ENCODE measurements at regions not wholly inside any gene's neighbourhood (a gene's known extent, or its start where the extent isn't known, plus 50 kb on each side); places are given as distances from the start of the nearest gene placed in this dataset.
"Not testable (repeated sequence)": the region's sequence is repeated elsewhere in the genome, so short reads cannot be mapped to it uniquely, and the experiment has no call there.

DNA sequence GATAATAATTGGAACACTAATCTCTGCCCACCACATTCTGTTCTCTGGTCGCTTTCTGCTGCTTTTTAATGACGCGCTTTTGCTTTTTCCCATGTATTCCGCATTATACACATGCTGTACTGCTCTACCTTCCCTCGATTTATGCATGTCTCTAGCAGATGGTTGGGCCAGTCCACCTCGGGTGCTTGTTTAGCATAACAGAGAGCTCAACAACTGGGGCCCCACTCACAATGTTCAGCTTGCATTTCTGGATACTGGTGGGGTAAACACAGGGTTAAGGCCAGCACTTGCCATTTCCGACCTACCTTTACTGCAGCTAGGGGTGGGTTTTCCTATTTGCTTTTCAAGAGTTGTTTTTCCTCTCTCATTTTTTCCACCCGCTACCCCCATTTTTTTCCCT is 255.8 kb downstream of the SOX3 start:
- no peaks in the 10 kb centered on the region; the same call in 1 of the 2 replicates for H3K27me3 ChIP-seq (ENCODE audit: control insufficient read depth, insufficient read depth, low read length)
- H3K4me1 ChIP-seq (ENCODE audit: control insufficient read depth, insufficient read depth, low read length): peaks cover 20% of the 10 kb centered on the region
- no peaks in the 10 kb centered on the region for H3K9me3 ChIP-seq (ENCODE audit: control insufficient read depth, insufficient read depth, low read depth, low read length)
- H3K4me3 ChIP-seq (ENCODE audit: low read depth, low read length): no peak overlapping the region
- no peak overlapping the region for H3K27ac ChIP-seq (ENCODE audit: low read depth, low read length)
- no peaks in the 10 kb centered on the region for H3K36me3 ChIP-seq (ENCODE audit: control insufficient read depth, insufficient read depth, low read length)
- H3K9ac ChIP-seq (ENCODE audit: low read length): no peak overlapping the region

DNA sequence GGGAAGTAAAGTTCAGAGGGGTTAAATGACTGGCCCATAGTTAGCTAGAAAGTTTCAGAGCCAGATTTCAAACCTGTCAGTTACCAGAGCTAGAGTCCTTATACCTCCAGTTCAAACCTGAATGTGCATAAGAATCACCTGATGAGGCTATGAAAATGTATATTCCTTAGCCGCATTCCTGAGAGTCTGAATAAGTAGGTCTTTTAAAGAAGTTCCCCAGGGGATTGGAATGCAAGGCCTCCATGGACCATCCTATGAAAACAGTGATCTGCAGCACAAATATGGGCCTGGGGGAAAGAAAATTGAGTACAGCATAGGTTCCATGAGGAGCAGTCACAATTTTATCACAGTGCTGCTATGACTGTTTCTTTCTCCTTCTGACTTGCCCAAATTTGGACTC is 263.9 kb upstream of the CXorf66 start:
- peak overlapping the region; percentile 56 for H3K9ac ChIP-seq (ENCODE audit: low read length)
- H3K4me1 ChIP-seq (ENCODE audit: control insufficient read depth, insufficient read depth, low read length): peaks cover 10% of the 10 kb centered on the region
- no peaks in the 10 kb centered on the region for H3K27me3 ChIP-seq (ENCODE audit: control insufficient read depth, insufficient read depth, low read length)
- H3K27ac ChIP-seq (ENCODE audit: low read depth, low read length): peak overlapping the region; percentile 45; the same call in 1 of the 2 replicates
- no peak overlapping the region for H3K4me3 ChIP-seq (ENCODE audit: low read depth, low read length)
- peaks cover 11% of the 10 kb centered on the region; the same call in 1 of the 2 replicates for H3K9me3 ChIP-seq (ENCODE audit: control insufficient read depth, insufficient read depth, low read depth, low read length)
- H3K36me3 ChIP-seq (ENCODE audit: control insufficient read depth, insufficient read depth, low read length): no peaks in the 10 kb centered on the region

DNA sequence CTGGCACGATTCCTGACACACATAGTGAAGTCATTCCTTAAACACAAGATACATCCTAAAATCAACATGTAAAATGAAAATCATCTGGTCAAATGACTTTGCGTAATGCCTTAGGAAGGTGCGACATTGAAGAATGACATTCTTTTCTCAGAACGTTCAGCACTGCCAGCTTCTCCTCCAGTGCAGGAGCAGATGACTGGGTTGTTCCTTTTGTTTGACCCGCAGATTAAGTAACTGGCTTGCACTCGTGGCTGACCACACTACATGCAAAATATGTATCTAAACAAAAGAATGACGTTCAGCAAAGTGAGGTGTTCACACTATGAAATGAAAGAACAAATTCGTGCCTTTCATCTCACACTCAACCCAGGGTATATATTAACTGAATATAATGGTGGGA is 260.7 kb upstream of the CXorf66 start:
- H3K36me3 ChIP-seq (ENCODE audit: control insufficient read depth, insufficient read depth, low read length); H3K9ac ChIP-seq (ENCODE audit: low read length); H3K4me1 ChIP-seq (ENCODE audit: control insufficient read depth, insufficient read depth, low read length); H3K9me3 ChIP-seq (ENCODE audit: control insufficient read depth, insufficient read depth, low read depth, low read length); H3K27me3 ChIP-seq (ENCODE audit: control insufficient read depth, insufficient read depth, low read length); H3K4me3 ChIP-seq (ENCODE audit: low read depth, low read length); H3K27ac ChIP-seq (ENCODE audit: low read depth, low read length): not testable (repeated sequence)

DNA sequence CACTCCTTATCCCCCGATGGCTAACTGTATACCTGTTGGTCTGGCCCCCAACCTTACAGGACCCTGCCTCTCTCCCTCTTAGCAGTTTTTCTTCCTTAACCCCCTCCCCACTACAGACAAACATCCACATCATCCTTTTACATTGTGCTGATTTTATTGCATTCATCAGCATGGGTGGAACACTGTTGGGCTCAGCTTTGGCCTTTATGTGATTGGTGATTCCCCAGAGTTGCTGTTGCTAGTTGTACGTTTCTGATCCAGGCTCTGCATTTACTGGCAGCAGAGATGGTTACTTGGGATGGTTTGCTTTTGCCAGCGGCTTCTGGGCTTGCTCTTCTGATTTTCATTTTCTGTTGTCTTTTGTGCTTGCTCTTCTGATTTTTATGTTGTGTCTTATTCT is 250.6 kb upstream of the CXorf66 start:
- H3K27me3 ChIP-seq (ENCODE audit: control insufficient read depth, insufficient read depth, low read length); H3K9ac ChIP-seq (ENCODE audit: low read length); H3K4me3 ChIP-seq (ENCODE audit: low read depth, low read length); H3K27ac ChIP-seq (ENCODE audit: low read depth, low read length); H3K4me1 ChIP-seq (ENCODE audit: control insufficient read depth, insufficient read depth, low read length); H3K36me3 ChIP-seq (ENCODE audit: control insufficient read depth, insufficient read depth, low read length); H3K9me3 ChIP-seq (ENCODE audit: control insufficient read depth, insufficient read depth, low read depth, low read length): not testable (repeated sequence)

DNA sequence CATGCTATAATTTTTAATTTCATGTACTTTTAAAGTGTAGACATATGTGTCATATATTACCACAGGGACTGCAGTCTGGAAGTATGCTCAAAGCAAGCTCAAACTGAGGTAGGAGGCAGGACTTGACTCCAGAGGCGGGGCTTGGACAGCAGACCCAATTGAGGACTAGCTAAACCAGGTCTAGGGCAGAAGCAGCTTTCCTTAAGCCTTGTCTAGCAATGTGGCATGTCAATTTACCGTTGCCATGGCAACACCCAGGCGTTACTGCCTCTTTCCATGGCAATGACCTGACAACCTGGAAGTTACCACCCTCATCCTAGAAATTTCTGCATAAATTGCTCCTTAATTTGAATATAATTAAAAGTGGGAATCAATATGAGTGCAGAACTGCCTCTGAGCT is 249.2 kb upstream of the CXorf66 start:
- H3K36me3 ChIP-seq (ENCODE audit: control insufficient read depth, insufficient read depth, low read length); H3K4me1 ChIP-seq (ENCODE audit: control insufficient read depth, insufficient read depth, low read length); H3K9me3 ChIP-seq (ENCODE audit: control insufficient read depth, insufficient read depth, low read depth, low read length); H3K27me3 ChIP-seq (ENCODE audit: control insufficient read depth, insufficient read depth, low read length); H3K9ac ChIP-seq (ENCODE audit: low read length); H3K4me3 ChIP-seq (ENCODE audit: low read depth, low read length); H3K27ac ChIP-seq (ENCODE audit: low read depth, low read length): not testable (repeated sequence)

DNA sequence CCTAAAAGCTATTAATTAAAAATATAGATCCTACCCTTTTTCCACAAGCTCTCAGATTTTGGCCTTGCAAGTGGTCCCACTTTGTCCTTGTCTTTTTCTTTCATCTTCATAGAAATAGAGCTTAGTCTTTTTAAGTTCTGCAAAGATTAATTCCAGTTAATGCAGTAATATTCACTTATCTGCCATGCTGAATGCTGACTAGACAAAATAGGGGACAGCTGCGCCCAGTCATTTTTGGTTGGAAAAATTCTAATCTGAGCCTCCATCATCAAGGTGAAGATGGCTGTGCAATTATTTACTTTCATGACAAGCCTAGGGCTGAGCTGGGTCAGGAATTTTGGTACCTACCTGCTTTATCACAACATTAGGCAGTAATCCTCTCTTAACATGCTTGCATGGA is 241.3 kb upstream of the CXorf66 start:
- Histone ChIP-seq H3K4me3 (ENCODE audit: low read depth, low read length) (no peak overlapping the region), H3K27me3 (ENCODE audit: control insufficient read depth, insufficient read depth, low read length) (no peaks in the 10 kb centered on the region), H3K9me3 (ENCODE audit: control insufficient read depth, insufficient read depth, low read depth, low read length) (no peaks in the 10 kb centered on the region), H3K27ac (ENCODE audit: low read depth, low read length) (no peak overlapping the region), H3K9ac (ENCODE audit: low read length) (no peak overlapping the region), H3K4me1 (ENCODE audit: control insufficient read depth, insufficient read depth, low read length) (no peaks in the 10 kb centered on the region), H3K36me3 (ENCODE audit: control insufficient read depth, insufficient read depth, low read length) (no peaks in the 10 kb centered on the region)

DNA sequence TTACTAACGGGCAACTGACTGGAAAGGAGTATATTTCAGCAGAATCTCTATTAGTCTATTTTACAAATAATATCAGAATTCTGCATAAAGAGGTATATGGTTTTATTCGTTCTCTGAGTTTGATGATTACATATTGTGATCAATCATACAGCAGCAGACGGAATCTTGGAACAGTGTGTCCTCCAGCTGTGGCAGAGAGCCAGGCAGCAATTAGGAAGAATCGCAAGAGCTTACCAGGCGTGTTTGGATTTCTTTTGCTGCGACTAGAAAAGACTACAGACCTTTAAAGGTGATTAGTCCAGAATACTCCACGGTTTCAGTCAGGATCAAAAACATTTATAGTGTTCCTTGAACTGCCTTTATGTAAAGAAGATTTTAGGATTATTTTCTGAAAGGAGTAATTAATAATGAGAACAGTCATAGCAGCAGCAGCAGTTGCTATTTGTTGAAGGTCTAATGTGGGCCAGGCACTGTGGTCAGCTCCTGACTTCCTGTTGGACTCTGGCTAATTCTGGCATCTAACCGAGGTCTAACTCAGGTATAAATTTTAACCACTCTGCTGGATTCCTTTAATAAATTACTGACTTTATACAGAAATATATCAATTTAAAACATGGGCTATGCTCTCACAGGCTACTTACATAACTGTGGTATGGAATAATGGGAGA is 225.3 kb upstream of the CXorf66 start:
- no peaks in the 10 kb centered on the region for H3K9me3 ChIP-seq (ENCODE audit: control insufficient read depth, insufficient read depth, low read depth, low read length)
- no peak overlapping the region for H3K27ac ChIP-seq (ENCODE audit: low read depth, low read length)
- H3K4me3 ChIP-seq (ENCODE audit: low read depth, low read length): no peak overlapping the region
- no peaks in the 10 kb centered on the region; the same call in 1 of the 2 replicates for H3K27me3 ChIP-seq (ENCODE audit: control insufficient read depth, insufficient read depth, low read length)
- H3K4me1 ChIP-seq (ENCODE audit: control insufficient read depth, insufficient read depth, low read length): no peaks in the 10 kb centered on the region
- H3K9ac ChIP-seq (ENCODE audit: low read length): no peak overlapping the region
- no peaks in the 10 kb centered on the region for H3K36me3 ChIP-seq (ENCODE audit: control insufficient read depth, insufficient read depth, low read length)

DNA sequence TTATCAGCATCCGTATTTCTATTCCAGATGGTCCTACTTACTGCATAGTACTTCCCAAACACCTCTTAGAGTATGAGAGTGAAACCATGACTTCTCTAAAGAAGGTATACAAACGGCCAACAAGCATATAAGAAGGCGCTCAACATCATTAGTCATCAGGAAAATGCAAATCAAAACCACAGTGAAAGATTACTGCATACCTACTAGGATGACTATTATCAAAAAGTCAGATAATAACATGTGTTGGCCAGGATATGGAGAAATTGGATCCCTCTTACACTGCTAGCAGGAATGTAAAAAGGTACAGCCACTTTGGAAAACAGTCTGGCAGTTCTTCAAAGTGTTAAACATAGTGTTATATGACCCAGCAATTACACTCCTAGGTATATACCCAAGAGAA is 215.3 kb upstream of the CXorf66 start:
- Histone ChIP-seq H3K4me1 (ENCODE audit: control insufficient read depth, insufficient read depth, low read length) (peaks cover 8% of the 10 kb centered on the region; the same call in 1 of the 2 replicates), H3K27me3 (ENCODE audit: control insufficient read depth, insufficient read depth, low read length) (no peaks in the 10 kb centered on the region; the same call in 1 of the 2 replicates), H3K9ac (ENCODE audit: low read length) (no peak overlapping the region), H3K36me3 (ENCODE audit: control insufficient read depth, insufficient read depth, low read length) (no peaks in the 10 kb centered on the region), H3K9me3 (ENCODE audit: control insufficient read depth, insufficient read depth, low read depth, low read length) (no peaks in the 10 kb centered on the region), H3K4me3 (ENCODE audit: low read depth, low read length) (no peak overlapping the region), H3K27ac (ENCODE audit: low read depth, low read length) (no peak overlapping the region)

DNA sequence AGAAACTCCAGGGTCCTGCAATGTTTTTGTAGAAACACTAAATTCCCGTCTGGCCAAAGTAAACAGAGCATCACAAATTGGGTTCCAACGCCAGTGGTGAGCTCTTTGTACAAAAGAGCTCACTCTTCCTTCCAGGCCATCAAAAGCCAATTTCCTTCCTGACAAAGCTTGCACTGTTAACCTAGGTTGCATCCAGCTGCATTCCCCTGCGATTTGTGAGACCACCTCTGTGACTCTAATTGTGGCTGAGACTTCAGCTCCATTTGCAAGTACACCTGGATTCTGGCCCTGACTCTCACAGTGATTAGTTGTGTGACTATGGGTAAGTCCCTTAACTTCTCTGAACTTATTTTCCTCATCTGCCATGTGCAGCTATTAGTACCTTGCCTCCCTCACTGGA is 212.5 kb upstream of the CXorf66 start:
- Histone ChIP-seq H3K4me1 (ENCODE audit: control insufficient read depth, insufficient read depth, low read length) (peaks cover 8% of the 10 kb centered on the region; the same call in 1 of the 2 replicates), H3K4me3 (ENCODE audit: low read depth, low read length) (no peak overlapping the region), H3K27me3 (ENCODE audit: control insufficient read depth, insufficient read depth, low read length) (no peaks in the 10 kb centered on the region), H3K36me3 (ENCODE audit: control insufficient read depth, insufficient read depth, low read length) (no peaks in the 10 kb centered on the region), H3K9ac (ENCODE audit: low read length) (no peak overlapping the region), H3K9me3 (ENCODE audit: control insufficient read depth, insufficient read depth, low read depth, low read length) (peaks cover 7% of the 10 kb centered on the region), H3K27ac (ENCODE audit: low read depth, low read length) (no peak overlapping the region)

DNA sequence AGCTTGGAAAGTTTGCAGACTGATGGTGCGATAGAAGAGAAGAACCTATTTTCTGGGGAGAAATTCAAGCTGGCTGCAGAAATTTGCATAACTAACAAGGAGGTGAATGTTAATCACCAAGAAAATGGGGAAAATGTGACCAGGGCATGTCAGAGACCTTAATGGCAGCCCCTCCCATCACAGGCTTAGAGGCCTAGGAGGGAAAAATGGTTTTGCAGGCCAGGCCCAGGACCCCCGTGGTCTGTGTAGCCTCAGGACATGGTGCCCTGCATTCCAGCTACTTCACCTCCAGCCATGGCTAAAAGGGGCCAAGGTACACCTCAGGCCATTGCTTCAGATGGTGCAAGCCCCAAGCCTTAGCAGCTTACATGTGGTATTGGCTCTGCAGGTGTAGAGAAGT is 207.1 kb upstream of the CXorf66 start:
- Histone ChIP-seq H3K4me3 (ENCODE audit: low read depth, low read length) (no peak overlapping the region), H3K27ac (ENCODE audit: low read depth, low read length) (no peak overlapping the region), H3K9me3 (ENCODE audit: control insufficient read depth, insufficient read depth, low read depth, low read length) (peaks cover 27% of the 10 kb centered on the region), H3K4me1 (ENCODE audit: control insufficient read depth, insufficient read depth, low read length) (no peaks in the 10 kb centered on the region), H3K9ac (ENCODE audit: low read length) (no peak overlapping the region), H3K36me3 (ENCODE audit: control insufficient read depth, insufficient read depth, low read length) (no peaks in the 10 kb centered on the region), H3K27me3 (ENCODE audit: control insufficient read depth, insufficient read depth, low read length) (no peaks in the 10 kb centered on the region)

DNA sequence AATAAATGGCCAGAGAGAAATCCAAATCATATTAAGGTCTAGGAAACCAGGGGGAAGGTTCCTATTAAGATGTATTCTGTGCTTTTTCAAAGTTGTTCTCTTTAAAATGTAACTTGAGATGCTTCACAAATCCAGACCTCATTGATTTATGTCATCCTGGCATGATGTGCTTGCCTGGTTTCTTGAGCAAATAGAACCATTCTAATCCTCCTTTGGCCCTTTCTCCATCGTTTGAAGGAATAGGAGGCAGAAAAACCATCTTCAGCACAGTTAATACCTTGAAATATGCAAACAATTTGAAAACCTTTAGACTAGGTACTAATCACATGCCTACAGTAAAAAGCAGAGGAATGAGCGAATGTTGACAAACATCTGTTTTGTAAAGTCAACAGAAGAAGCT is 202.2 kb upstream of the CXorf66 start:
- H3K36me3 ChIP-seq (ENCODE audit: control insufficient read depth, insufficient read depth, low read length): no peaks in the 10 kb centered on the region
- no peak overlapping the region for H3K4me3 ChIP-seq (ENCODE audit: low read depth, low read length)
- no peak overlapping the region for H3K27ac ChIP-seq (ENCODE audit: low read depth, low read length)
- H3K27me3 ChIP-seq (ENCODE audit: control insufficient read depth, insufficient read depth, low read length): no peaks in the 10 kb centered on the region; the same call in 1 of the 2 replicates
- H3K9ac ChIP-seq (ENCODE audit: low read length): no peak overlapping the region
- peaks cover 17% of the 10 kb centered on the region for H3K9me3 ChIP-seq (ENCODE audit: control insufficient read depth, insufficient read depth, low read depth, low read length)
- H3K4me1 ChIP-seq (ENCODE audit: control insufficient read depth, insufficient read depth, low read length): no peaks in the 10 kb centered on the region
